SU-DHL-6 (cell line): ENCODE measurements at regions not wholly inside any gene's neighbourhood (a gene's known extent, or its start where the extent isn't known, plus 50 kb on each side); places are given as distances from the start of the nearest gene placed in this dataset.

Experiments
- EZH2phosphoT487 ChIP-seq: fragments of 200-600 bp; sonication (generic), shearing (Covaris generic); conservative IDR thresholded peaks from 2 replicates; pipeline ENCODE4 v1.6.1; 2018; ENCODE audit warnings: mild to moderate bottlenecking, antibody characterized with exemption, low read length, moderate library complexity, mixed read lengths
- TF ChIP-seq, protein P1 (sequence below): fragments of 200-600 bp; sonication (generic); IDR thresholded peaks from one replicate; pipeline ENCODE4 v1.5.1; 2017; ENCODE audit warnings: antibody characterized with exemption, mild to moderate bottlenecking, low read length, moderate library complexity; ENCODE audit not compliant: insufficient read depth, poor library complexity, severe bottlenecking

- TF ChIP-seq, protein P1, sequence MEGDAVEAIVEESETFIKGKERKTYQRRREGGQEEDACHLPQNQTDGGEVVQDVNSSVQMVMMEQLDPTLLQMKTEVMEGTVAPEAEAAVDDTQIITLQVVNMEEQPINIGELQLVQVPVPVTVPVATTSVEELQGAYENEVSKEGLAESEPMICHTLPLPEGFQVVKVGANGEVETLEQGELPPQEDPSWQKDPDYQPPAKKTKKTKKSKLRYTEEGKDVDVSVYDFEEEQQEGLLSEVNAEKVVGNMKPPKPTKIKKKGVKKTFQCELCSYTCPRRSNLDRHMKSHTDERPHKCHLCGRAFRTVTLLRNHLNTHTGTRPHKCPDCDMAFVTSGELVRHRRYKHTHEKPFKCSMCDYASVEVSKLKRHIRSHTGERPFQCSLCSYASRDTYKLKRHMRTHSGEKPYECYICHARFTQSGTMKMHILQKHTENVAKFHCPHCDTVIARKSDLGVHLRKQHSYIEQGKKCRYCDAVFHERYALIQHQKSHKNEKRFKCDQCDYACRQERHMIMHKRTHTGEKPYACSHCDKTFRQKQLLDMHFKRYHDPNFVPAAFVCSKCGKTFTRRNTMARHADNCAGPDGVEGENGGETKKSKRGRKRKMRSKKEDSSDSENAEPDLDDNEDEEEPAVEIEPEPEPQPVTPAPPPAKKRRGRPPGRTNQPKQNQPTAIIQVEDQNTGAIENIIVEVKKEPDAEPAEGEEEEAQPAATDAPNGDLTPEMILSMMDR, result no peak
- no peak for TF ChIP-seq EZH2phosphoT487
Observed at GRCh38 chr11:60629399-60629798, 70.0 kb upstream of the MS4A8 start.
